Tibial nerve (tissue), 4 donors: ENCODE measurements at regions not wholly inside any gene's neighbourhood (a gene's known extent, or its start where the extent isn't known, plus 50 kb on each side); places are given as distances from the start of the nearest gene placed in this dataset.
"Not testable (repeated sequence)": the region's sequence is repeated elsewhere in the genome, so short reads cannot be mapped to it uniquely, and the experiment has no call there.

Experiments used
- DNase-seq, 2 donors: peaks; one replicate each; pipeline ENCODE4 v3.0.0-alpha.2; 2019; ENCODE audit warnings: low spot score in 2 of 2
- H3K27ac ChIP-seq, 4 donors: fragments of 200-600 bp; sonication (generic) in 3 of 4; one replicate each; pipeline ENCODE4 v1.5.1; 2017 to 2019; ENCODE audit warnings: mild to moderate bottlenecking in 1 of 4
- H3K27me3 ChIP-seq, 2 donors: fragments of 200-600 bp; sonication (generic) in 1 of 2; one replicate each; pipeline versions ENCODE4 v1.5.1 to v1.6.0; 2017 to 2019
- H3K36me3 ChIP-seq, 3 donors: fragments of 200-600 bp; sonication (generic); one replicate each; pipeline ENCODE4 v1.5.1; 2018 to 2019
- H3K4me1 ChIP-seq, 4 donors: fragments of 200-600 bp; sonication (generic) in 3 of 4; one replicate each; pipeline ENCODE4 v1.5.1; 2017 to 2019
- H3K4me3 ChIP-seq, 4 donors: fragments of 200-600 bp; sonication (generic) in 3 of 4; one replicate each; pipeline ENCODE4 v1.5.1; 2017 to 2019; ENCODE audit warnings: mild to moderate bottlenecking in 1 of 4, moderate library complexity in 1 of 4
- H3K9me3 ChIP-seq, 4 donors: fragments of 200-600 bp; sonication (generic) in 3 of 4; one replicate each; pipeline ENCODE4 v1.5.1; 2017 to 2019
- EP300 ChIP-seq, 2 donors: sonication (generic); formaldehyde crosslinking; IDR thresholded peaks; one replicate each; pipeline ENCODE4 v1.6.1; 2017; ENCODE audit warnings: antibody characterized with exemption in 2 of 2, mild to moderate bottlenecking in 1 of 2
- POLR2A ChIP-seq, 2 donors: fragments of 450-650 bp; IDR thresholded peaks; one replicate each; pipeline ENCODE4 v1.6.1; 2017; ENCODE audit warnings: antibody characterized with exemption in 2 of 2, mild to moderate bottlenecking in 2 of 2, moderate library complexity in 2 of 2
- WGBS, 2 donors: methylation state at CpG; one replicate each; pipeline ENCODE4 v1.1.5; 2018; 5-methylcytosine and 5-hydroxymethylcytosine counted together
- TF ChIP-seq, protein P1 (sequence below), 5 experiments: fragments of 200-600 bp in 3 of 5; fragments of 450-650 bp in 2 of 5; sonication (generic) in 3 of 5; IDR thresholded peaks; one replicate each; pipeline ENCODE4 v1.5.1; 2016 to 2019; ENCODE audit warnings: antibody characterized with exemption in 5 of 5, mild to moderate bottlenecking in 3 of 5, moderate library complexity in 2 of 5

DNA sequence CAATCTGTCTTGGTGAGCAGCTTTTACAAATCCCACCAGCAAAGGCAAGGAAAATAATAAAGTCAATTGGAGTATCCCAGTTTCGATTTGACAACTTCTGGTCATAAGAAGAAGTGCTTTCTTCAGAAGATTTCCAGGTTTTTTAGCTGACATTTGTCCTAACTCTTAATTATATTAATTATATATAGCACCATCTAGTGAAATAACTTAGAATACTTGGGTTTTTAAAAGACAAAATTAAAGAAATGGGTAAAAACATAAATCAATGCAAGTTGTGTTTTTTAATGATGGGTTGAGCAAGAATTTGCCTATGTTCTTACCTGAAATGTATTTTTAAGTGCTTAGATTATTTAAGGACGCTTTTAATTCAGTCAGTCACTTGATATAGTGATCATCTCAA lies 421.8 kb downstream of the ACTL7B start:
- no peak for DNase-seq
- Histone ChIP-seq H3K27ac (no peak overlapping the region), H3K36me3 (no peaks in the 10 kb centered on the region), H3K4me3 (no peak overlapping the region), H3K27me3 (no peaks in the 10 kb centered on the region), H3K4me1 (no peaks in the 10 kb centered on the region), H3K9me3 (peaks cover 0 to 18% (median 1%) of the 10 kb centered on the region in 4 donors)
- TF ChIP-seq POLR2A (IDR thresholded peaks at IDR 0.05) (no peak), EP300 (IDR thresholded peaks at IDR 0.05) (no peak)
- TF ChIP-seq, protein P1, sequence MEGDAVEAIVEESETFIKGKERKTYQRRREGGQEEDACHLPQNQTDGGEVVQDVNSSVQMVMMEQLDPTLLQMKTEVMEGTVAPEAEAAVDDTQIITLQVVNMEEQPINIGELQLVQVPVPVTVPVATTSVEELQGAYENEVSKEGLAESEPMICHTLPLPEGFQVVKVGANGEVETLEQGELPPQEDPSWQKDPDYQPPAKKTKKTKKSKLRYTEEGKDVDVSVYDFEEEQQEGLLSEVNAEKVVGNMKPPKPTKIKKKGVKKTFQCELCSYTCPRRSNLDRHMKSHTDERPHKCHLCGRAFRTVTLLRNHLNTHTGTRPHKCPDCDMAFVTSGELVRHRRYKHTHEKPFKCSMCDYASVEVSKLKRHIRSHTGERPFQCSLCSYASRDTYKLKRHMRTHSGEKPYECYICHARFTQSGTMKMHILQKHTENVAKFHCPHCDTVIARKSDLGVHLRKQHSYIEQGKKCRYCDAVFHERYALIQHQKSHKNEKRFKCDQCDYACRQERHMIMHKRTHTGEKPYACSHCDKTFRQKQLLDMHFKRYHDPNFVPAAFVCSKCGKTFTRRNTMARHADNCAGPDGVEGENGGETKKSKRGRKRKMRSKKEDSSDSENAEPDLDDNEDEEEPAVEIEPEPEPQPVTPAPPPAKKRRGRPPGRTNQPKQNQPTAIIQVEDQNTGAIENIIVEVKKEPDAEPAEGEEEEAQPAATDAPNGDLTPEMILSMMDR (IDR thresholded peaks at IDR 0.05) = no peak
- 74 to 84% methylated on average over 2 of the region's 2 CpGs for WGBS, 2 donors

DNA sequence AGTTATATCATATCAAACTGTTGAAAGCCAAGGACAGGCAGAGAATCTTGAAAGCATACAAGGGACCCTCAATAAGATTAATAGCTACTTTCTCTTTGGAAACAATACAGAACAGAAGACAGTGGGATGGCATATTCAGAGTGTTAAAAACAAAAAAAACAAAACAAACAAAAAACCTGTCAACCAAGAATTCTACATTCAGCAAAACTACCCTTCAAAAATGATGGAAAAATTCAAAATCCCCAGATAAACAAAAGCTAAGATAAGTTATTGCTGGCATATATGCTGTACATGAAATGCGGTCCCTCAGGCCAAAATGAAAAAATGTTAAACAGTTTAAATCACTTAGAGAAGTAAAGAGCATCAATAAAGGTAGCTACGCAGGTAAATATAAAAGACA lies 425.1 kb downstream of the ACTL7B start:
- 98 to 99% methylated on average over 2 of the region's 2 CpGs for WGBS, 2 donors
- no peak overlapping the region for H3K27ac ChIP-seq
- TF ChIP-seq, protein P1 (IDR thresholded peaks at IDR 0.05) = no peak
- no peak for TF ChIP-seq POLR2A (IDR thresholded peaks at IDR 0.05)
- no peak for TF ChIP-seq EP300 (IDR thresholded peaks at IDR 0.05)
- DNase-seq = no peak
- H3K4me1 ChIP-seq = no peaks in the 10 kb centered on the region
- peaks cover 0 to 18% (median 1%) of the 10 kb centered on the region in 4 donors for H3K9me3 ChIP-seq
- H3K27me3 ChIP-seq = no peaks in the 10 kb centered on the region
- no peaks in the 10 kb centered on the region for H3K36me3 ChIP-seq
- no peak overlapping the region for H3K4me3 ChIP-seq

DNA sequence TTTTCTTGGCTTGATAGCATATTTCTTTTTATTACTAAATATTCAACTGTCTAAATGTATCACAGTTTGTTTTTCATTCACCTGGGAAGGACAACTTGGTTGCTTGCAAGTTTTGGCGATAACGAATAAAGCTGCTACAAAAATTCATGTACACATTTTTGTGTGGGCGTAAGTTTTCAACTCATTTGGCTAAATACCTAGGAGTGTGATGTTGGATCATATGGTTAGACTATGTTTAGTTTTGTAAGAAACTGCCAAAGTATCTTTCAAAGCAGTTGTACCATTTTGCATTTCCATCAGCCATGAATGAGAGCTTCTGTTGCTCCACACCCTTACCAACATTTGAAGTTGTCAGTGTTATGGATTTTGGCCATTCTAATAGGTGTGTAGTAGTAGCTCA lies 428.0 kb downstream of the ACTL7B start:
- DNase-seq = no peak
- no peaks in the 10 kb centered on the region for H3K36me3 ChIP-seq
- 93 to 95% methylated on average over 3 of the region's 3 CpGs for WGBS, 2 donors
- H3K27ac ChIP-seq = no peak overlapping the region
- H3K9me3 ChIP-seq = peaks cover 0 to 18% (median 1%) of the 10 kb centered on the region in 4 donors
- H3K4me1 ChIP-seq = no peaks in the 10 kb centered on the region
- no peak overlapping the region for H3K4me3 ChIP-seq
- H3K27me3 ChIP-seq = no peaks in the 10 kb centered on the region
- TF ChIP-seq, protein P1 (IDR thresholded peaks at IDR 0.05) = no peak
- TF ChIP-seq POLR2A (IDR thresholded peaks at IDR 0.05) (no peak), EP300 (IDR thresholded peaks at IDR 0.05) (no peak)

DNA sequence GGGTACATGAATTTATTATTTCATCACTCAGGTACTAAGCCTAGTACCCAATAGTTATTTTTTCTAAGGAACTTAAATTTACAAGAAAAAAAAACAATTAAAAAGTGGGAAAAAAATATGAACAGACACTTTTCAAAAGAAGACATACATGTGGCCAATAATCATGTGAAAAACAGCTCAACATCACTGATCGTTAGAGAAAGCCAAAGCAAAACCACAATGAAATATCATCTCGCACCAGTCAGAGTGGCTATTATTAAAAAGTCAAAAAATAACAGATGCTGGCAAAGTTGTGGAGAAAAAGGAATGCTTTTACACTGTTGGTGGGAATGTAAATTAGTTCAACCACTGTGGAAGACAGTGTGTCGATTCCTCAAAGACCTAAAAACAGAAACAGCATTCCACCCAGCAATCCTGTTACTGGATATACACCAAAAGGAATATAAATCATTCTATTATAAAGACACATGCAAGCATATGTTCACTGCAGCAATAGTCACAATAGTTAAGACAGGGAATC lies 429.3 kb downstream of the ACTL7B start:
- WGBS, 2 donors = 88 to 90% methylated on average over 3 of the region's 3 CpGs
- not testable (repeated sequence) for H3K36me3 ChIP-seq, H3K27ac ChIP-seq, H3K27me3 ChIP-seq, H3K4me1 ChIP-seq, H3K4me3 ChIP-seq, DNase-seq
- H3K9me3 ChIP-seq = peaks cover 0 to 14% (median 1%) of the 10 kb centered on the region in 4 donors

DNA sequence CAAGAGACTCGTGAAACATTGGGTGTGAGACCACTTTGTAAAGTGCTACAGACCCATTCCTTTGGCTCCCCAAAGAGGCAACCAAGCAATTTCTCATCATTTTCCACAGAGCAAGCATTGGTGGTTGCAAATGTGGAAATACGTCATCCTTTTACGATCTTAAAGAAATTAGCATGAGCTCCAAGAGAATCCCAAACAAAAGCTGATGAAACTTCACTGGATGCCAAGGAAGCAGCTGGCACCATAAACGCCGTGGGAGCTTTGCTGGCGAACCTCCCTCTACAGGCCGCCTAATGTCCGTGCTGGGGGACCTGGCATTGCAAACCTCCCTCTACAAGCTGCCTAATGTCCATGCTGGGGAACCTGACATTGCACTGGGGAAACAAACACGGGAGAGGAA lies 432.4 kb downstream of the ACTL7B start:
- WGBS, 2 donors = 85 to 88% methylated on average over 9 of the region's 9 CpGs
- no peaks in the 10 kb centered on the region for H3K4me1 ChIP-seq
- DNase-seq = no peak
- H3K4me3 ChIP-seq = no peak overlapping the region
- H3K27me3 ChIP-seq = no peaks in the 10 kb centered on the region
- peaks cover 0 to 6% (median 0%) of the 10 kb centered on the region in 4 donors for H3K9me3 ChIP-seq
- no peaks in the 10 kb centered on the region for H3K36me3 ChIP-seq
- TF ChIP-seq EP300 (IDR thresholded peaks at IDR 0.05) = no peak
- TF ChIP-seq, protein P1 (IDR thresholded peaks at IDR 0.05) = no peak
- no peak for TF ChIP-seq POLR2A (IDR thresholded peaks at IDR 0.05)
- no peak overlapping the region for H3K27ac ChIP-seq

DNA sequence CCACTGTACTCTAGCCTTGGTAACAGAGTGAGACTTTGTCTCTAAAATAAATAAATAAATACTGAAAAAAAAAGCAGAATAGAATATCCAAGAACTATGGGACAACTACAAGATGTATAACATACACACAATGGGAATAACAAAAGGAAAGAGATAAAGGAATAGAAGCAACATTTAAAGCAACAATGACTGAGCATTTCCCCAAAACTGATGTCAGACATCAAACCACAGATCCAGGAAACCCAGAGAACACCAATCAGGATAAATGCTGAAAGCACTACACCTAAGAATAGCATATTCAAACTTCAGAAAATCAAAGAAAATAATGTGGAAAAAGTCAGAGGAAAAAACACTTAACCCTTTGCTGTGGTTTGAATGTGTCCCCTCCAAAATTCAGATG lies 436.4 kb downstream of the ACTL7B start:
- DNase-seq = no peak
- TF ChIP-seq POLR2A (IDR thresholded peaks at IDR 0.05) = no peak
- TF ChIP-seq, protein P1 (IDR thresholded peaks at IDR 0.05) = no peak
- TF ChIP-seq EP300 (IDR thresholded peaks at IDR 0.05) = no peak
- H3K27ac ChIP-seq = no peak overlapping the region
- no peak overlapping the region for H3K4me3 ChIP-seq
- H3K4me1 ChIP-seq = no peaks in the 10 kb centered on the region
- H3K27me3 ChIP-seq = no peaks in the 10 kb centered on the region
- H3K9me3 ChIP-seq = peaks cover 0 to 6% (median 0%) of the 10 kb centered on the region in 4 donors
- no peaks in the 10 kb centered on the region for H3K36me3 ChIP-seq
